ENCODE measurements at regions not wholly inside any gene's neighbourhood (a gene's known extent, or its start where the extent isn't known, plus 50 kb on each side); places are given as distances from the start of the nearest gene placed in this dataset.
A peak's percentile ranks its signal among the peaks of the same experiment; 100 is the strongest.

DNA sequence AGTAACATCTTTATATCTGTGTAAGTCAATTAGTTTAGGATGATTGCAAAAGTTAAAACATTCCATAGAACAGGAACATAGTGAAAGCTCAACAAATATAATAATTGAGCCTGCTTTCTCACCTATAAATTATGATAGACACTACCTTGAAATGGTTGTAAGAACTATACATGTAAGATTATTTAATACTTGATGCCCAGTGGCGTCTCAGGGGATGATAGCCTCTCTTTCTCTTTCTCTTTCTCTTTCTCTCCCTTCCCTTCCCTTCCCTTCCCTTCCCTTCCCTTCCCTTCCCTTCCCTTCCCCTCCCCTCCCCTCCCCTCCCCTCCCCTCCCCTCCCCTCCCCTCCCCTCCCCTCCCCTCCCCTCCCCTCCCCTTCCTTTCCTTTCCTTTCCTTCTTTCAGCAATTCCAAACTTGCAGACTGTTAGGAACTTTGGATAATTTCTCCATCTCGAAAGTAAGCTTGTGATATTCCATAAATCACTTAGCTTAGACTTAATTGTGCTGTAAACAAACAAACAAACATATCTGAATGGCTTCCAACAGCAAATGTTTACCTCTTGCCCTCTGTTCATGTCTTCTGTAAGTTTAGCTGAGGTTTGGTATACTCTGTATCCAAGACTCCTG is 1102.7 kb downstream of the TSN start:
- no peaks in the 10 kb centered on the region for H3K4me1 Mint-ChIP-seq
- DNase-seq (no peak), ATAC-seq (no peak)
- H3K27ac Mint-ChIP-seq, result no peak overlapping the region
- no peak overlapping the region for H3K4me3 Mint-ChIP-seq
- Histone ChIP-seq H3K9me3 (ENCODE audit: control insufficient read depth, insufficient read depth, low read length) (no peaks in the 10 kb centered on the region), H3K4me1 (ENCODE audit: control insufficient read depth, insufficient read depth, low read length) (no peaks in the 10 kb centered on the region), H3K4me3 (ENCODE audit: low read length) (no peak overlapping the region), H3K27ac (ENCODE audit: low read length) (no peak overlapping the region), H3K36me3 (ENCODE audit: control insufficient read depth, insufficient read depth, low read length) (no peaks in the 10 kb centered on the region), H3K27me3 (ENCODE audit: control insufficient read depth, insufficient read depth, low read length) (no peaks in the 10 kb centered on the region)
- intact Hi-C loops (cut with micrococcal nuclease), result no loop called here
- whole genome bisulfite sequencing (ENCODE audit: insufficient coverage), result 75% methylated on average over 1 of the region's 2 CpGs
- no peaks in the 10 kb centered on the region for H3K36me3 Mint-ChIP-seq
- TF ChIP-seq, protein P1, sequence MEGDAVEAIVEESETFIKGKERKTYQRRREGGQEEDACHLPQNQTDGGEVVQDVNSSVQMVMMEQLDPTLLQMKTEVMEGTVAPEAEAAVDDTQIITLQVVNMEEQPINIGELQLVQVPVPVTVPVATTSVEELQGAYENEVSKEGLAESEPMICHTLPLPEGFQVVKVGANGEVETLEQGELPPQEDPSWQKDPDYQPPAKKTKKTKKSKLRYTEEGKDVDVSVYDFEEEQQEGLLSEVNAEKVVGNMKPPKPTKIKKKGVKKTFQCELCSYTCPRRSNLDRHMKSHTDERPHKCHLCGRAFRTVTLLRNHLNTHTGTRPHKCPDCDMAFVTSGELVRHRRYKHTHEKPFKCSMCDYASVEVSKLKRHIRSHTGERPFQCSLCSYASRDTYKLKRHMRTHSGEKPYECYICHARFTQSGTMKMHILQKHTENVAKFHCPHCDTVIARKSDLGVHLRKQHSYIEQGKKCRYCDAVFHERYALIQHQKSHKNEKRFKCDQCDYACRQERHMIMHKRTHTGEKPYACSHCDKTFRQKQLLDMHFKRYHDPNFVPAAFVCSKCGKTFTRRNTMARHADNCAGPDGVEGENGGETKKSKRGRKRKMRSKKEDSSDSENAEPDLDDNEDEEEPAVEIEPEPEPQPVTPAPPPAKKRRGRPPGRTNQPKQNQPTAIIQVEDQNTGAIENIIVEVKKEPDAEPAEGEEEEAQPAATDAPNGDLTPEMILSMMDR (IDR thresholded peaks at IDR 0.05), result no peak
- no peaks in the 10 kb centered on the region for H3K27me3 Mint-ChIP-seq (ENCODE audit: low read depth in 2 of 2)
- peaks cover 8 to 12% of the 10 kb centered on the region in 2 donors for H3K9me3 Mint-ChIP-seq

DNA sequence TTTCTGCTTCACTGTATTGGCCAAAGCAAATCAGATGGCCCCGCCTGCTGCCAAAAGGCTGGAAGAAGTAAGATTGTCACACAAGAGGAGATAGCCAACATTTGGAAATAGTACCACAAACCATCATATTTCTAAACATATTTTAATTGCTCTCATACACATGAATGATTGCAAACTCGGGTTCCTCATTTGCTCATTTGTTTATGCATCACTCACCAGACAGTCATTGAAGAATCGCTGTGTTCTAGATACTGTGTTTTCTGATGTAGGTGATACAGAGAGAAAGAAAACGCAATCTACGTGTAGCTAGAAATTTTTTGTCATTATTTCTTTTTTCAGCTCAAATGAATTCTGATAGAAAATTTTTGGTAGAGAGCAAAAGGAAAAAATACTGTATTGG is 1103.4 kb downstream of the TSN start:
- Mint-ChIP-seq H3K36me3 (no peaks in the 10 kb centered on the region), H3K4me1 (no peaks in the 10 kb centered on the region), H3K9me3 (peaks cover 7 to 10% of the 10 kb centered on the region in 2 donors), H3K27ac (no peak overlapping the region), H3K4me3 (no peak overlapping the region), H3K27me3 (ENCODE audit: low read depth in 2 of 2) (no peaks in the 10 kb centered on the region)
- ATAC-seq (peak in 1 of 3 donors; percentile 74), DNase-seq (no peak)
- no peaks in the 10 kb centered on the region for H3K36me3 ChIP-seq (ENCODE audit: control insufficient read depth, insufficient read depth, low read length)
- H3K27ac ChIP-seq (ENCODE audit: low read length), result no peak overlapping the region
- intact Hi-C loops (cut with micrococcal nuclease), result no loop called here
- TF ChIP-seq, protein P1 (IDR thresholded peaks at IDR 0.05), result no peak
- no peak overlapping the region for H3K4me3 ChIP-seq (ENCODE audit: low read length)
- H3K27me3 ChIP-seq (ENCODE audit: control insufficient read depth, insufficient read depth, low read length), result no peaks in the 10 kb centered on the region
- no peaks in the 10 kb centered on the region for H3K4me1 ChIP-seq (ENCODE audit: control insufficient read depth, insufficient read depth, low read length)
- 92% methylated on average over 4 of the region's 5 CpGs for WGBS (ENCODE audit: insufficient coverage)
- H3K9me3 ChIP-seq (ENCODE audit: control insufficient read depth, insufficient read depth, low read length), result no peaks in the 10 kb centered on the region

DNA sequence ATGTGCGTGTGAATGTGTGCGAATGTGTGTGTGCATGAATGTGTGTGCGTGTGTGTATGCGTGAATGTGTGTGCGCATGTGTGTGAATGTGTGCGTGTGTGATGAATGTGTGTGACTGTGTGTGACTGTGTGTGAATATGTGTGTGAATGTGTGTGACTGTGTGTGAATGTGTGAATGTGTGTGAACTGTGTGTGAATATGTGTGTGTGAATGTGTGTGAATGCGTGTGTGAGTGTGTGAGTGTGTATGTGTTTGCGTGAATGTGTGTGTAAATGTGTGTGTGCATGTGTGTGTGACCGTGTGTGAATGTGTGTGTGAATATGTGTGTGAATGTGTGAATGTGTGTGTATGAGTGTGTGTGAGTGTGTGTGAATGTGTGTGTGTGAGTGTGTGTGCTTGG is 1103.8 kb downstream of the TSN start:
- Mint-ChIP-seq H3K9me3 (peaks cover 7 to 10% of the 10 kb centered on the region in 2 donors), H3K4me3 (no peak overlapping the region), H3K36me3 (no peaks in the 10 kb centered on the region), H3K27ac (no peak overlapping the region), H3K4me1 (no peaks in the 10 kb centered on the region), H3K27me3 (ENCODE audit: low read depth in 2 of 2) (no peaks in the 10 kb centered on the region)
- Histone ChIP-seq H3K9me3 (ENCODE audit: control insufficient read depth, insufficient read depth, low read length) (no peaks in the 10 kb centered on the region), H3K27me3 (ENCODE audit: control insufficient read depth, insufficient read depth, low read length) (no peaks in the 10 kb centered on the region), H3K4me1 (ENCODE audit: control insufficient read depth, insufficient read depth, low read length) (no peaks in the 10 kb centered on the region), H3K27ac (ENCODE audit: low read length) (no peak overlapping the region), H3K4me3 (ENCODE audit: low read length) (no peak overlapping the region), H3K36me3 (ENCODE audit: control insufficient read depth, insufficient read depth, low read length) (no peaks in the 10 kb centered on the region)
- TF ChIP-seq, protein P1 (IDR thresholded peaks at IDR 0.05), result no peak
- no peak for DNase-seq
- ATAC-seq, result no peak
- intact Hi-C loops (cut with micrococcal nuclease), result no loop called here
- 93% methylated on average over 9 of the region's 9 CpGs for WGBS (ENCODE audit: insufficient coverage)

DNA sequence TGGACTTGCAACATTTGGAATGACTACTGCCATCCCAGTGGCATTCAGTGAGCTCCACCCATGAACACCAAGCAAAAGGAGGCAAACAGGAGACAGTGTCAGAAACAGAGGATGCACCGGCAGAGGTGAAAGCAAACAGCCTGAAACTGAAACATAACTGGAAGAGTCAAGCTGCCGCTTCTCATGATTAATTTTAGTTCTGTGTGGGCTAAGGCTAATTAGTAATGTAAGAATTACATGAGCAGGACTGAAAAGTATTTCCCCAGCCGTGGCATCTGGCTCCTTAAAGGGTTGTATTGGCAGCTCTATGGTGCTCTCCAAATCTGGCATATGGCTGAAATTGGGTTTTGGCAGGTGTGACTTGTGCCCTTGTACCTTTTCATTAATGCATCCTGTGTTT is 1108.1 kb downstream of the TSN start:
- WGBS (ENCODE audit: insufficient coverage), result 78% methylated on average over 3 of the region's 3 CpGs
- Mint-ChIP-seq H3K9me3 (peaks cover 11 to 16% of the 10 kb centered on the region in 2 donors), H3K27me3 (ENCODE audit: low read depth in 2 of 2) (no peaks in the 10 kb centered on the region), H3K4me3 (no peak overlapping the region), H3K4me1 (peaks cover 0 to 6% of the 10 kb centered on the region in 2 donors), H3K36me3 (no peaks in the 10 kb centered on the region), H3K27ac (no peak overlapping the region)
- Histone ChIP-seq H3K27ac (ENCODE audit: low read length) (no peak overlapping the region), H3K9me3 (ENCODE audit: control insufficient read depth, insufficient read depth, low read length) (peaks cover 4% of the 10 kb centered on the region), H3K4me1 (ENCODE audit: control insufficient read depth, insufficient read depth, low read length) (no peaks in the 10 kb centered on the region), H3K27me3 (ENCODE audit: control insufficient read depth, insufficient read depth, low read length) (no peaks in the 10 kb centered on the region), H3K4me3 (ENCODE audit: low read length) (no peak overlapping the region), H3K36me3 (ENCODE audit: control insufficient read depth, insufficient read depth, low read length) (no peaks in the 10 kb centered on the region)
- DNase-seq, result no peak
- TF ChIP-seq, protein P1 (IDR thresholded peaks at IDR 0.05), result no peak
- intact Hi-C loops (cut with micrococcal nuclease), result no loop called here
- no peak for ATAC-seq

Data from natural killer cell (primary cell).